Fibroblast of lung (primary cell): ENCODE measurements at regions not wholly inside any gene's neighbourhood (a gene's known extent, or its start where the extent isn't known, plus 50 kb on each side); places are given as distances from the start of the nearest gene placed in this dataset.

ENCODE experiments used
- DNase-seq, 2 donors: peaks; one replicate each; pipeline versions ENCODE4 v3.0.0 to v3.0.0-alpha.2; 2010; ENCODE audit warnings: low read depth in 2 of 2
- H2AFZ ChIP-seq: 2 replicates; pipeline ENCODE4 v1.5.1; 2012; ENCODE audit warnings: low read length, control low read depth, inconsistent platforms
- H3K27ac ChIP-seq: 2 replicates; pipeline ENCODE4 v1.5.1; 2011; ENCODE audit warnings: low read length, control low read depth; ENCODE audit not compliant: insufficient read depth
- H3K27me3 ChIP-seq: 2 replicates; pipeline ENCODE4 v1.5.1; 2011; ENCODE audit warnings: mild to moderate bottlenecking, low read length; ENCODE audit not compliant: control insufficient read depth, insufficient read depth
- H3K36me3 ChIP-seq: 2 replicates; pipeline ENCODE4 v1.5.1; 2011; ENCODE audit warnings: low read length; ENCODE audit not compliant: control insufficient read depth, insufficient read depth
- H3K4me1 ChIP-seq: 2 replicates; pipeline ENCODE4 v1.5.1; 2011; ENCODE audit warnings: low read length; ENCODE audit not compliant: control insufficient read depth, insufficient read depth; ENCODE audit errors: extremely low read depth
- H3K4me2 ChIP-seq: 2 replicates; pipeline ENCODE4 v1.5.1; 2011; ENCODE audit warnings: low read length, control low read depth; ENCODE audit not compliant: insufficient read depth; ENCODE audit errors: extremely low read depth
- H3K4me3 ChIP-seq, 4 experiments: fragments of 200-600 bp in 1 of 4; sonication (generic) in 1 of 4; replicated peaks in 1 of 4; 2 replicates each; pipeline ENCODE4 v1.5.1; 2011 to 2016; ENCODE audit warnings: low read length in 4 of 4, low read depth in 3 of 4, mild to moderate bottlenecking in 3 of 4, control low read depth in 2 of 4, inconsistent platforms in 1 of 4, mixed read lengths in 1 of 4; ENCODE audit not compliant: insufficient read depth in 1 of 4; ENCODE audit errors: control extremely low read depth in 1 of 4
- H3K79me2 ChIP-seq: 2 replicates; pipeline ENCODE4 v1.5.1; 2012; ENCODE audit warnings: mild to moderate bottlenecking, low read length, inconsistent platforms; ENCODE audit not compliant: control insufficient read depth, insufficient read depth
- H3K9ac ChIP-seq: 2 replicates; pipeline ENCODE4 v1.5.1; 2011; ENCODE audit warnings: mild to moderate bottlenecking, low read length, control low read depth; ENCODE audit not compliant: insufficient read depth
- H3K9me3 ChIP-seq: 2 replicates; pipeline ENCODE4 v1.5.1; 2012; ENCODE audit warnings: low read depth, low read length; ENCODE audit not compliant: control insufficient read depth, insufficient read depth
- H4K20me1 ChIP-seq: 2 replicates; pipeline ENCODE4 v1.5.1; 2011; ENCODE audit warnings: low read length; ENCODE audit not compliant: control insufficient read depth, insufficient read depth; ENCODE audit errors: extremely low read depth
- CTCF ChIP-seq, 2 donors: IDR thresholded peaks in 1 of 2; conservative IDR thresholded peaks in 1 of 2; 1 replicate in 1 of 2; 2 replicates in 1 of 2; pipeline ENCODE4 v1.5.1; 2011 to 2012; ENCODE audit warnings: low read length in 2 of 2, control low read depth in 1 of 2, inconsistent platforms in 1 of 2, low read depth in 1 of 2, mild to moderate bottlenecking in 1 of 2
- EZH2 ChIP-seq: IDR thresholded peaks from 2 replicates; pipeline ENCODE4 v1.5.1; 2012; ENCODE audit warnings: low read length, control low read depth, mild to moderate bottlenecking; ENCODE audit errors: missing control alignments

DNA sequence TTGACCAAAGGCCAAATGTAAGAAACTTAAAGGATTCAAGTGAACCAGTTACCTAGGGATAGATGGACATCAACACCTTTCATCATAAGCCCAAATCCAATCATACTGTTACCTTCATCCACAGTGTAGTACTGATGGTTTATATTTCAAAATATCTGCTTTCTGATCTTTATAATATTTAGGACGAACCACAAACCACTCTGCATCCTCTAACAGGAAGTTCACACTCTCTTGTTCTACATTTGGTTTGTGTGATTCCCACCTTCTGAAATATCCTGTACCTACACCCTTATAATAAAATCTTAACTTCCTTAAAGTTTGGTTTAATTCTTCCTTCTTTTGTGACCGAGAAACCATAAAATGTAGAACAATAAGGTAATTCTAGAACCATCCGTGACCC lies 535.7 kb upstream of the CHAC2 start:
- Histone ChIP-seq H3K27me3 (no peaks in the 10 kb centered on the region), H4K20me1 (no peaks in the 10 kb centered on the region), H3K36me3 (no peaks in the 10 kb centered on the region), H3K27ac (no peak overlapping the region), H3K79me2 (no peaks in the 10 kb centered on the region), H2AFZ (no peak overlapping the region), H3K9ac (no peak overlapping the region), H3K4me1 (no peaks in the 10 kb centered on the region), H3K4me2 (no peak overlapping the region), H3K4me3 (no peak overlapping the region), H3K9me3 (no peaks in the 10 kb centered on the region)
- TF ChIP-seq EZH2, result no peak
- no peak for TF ChIP-seq CTCF (conservative IDR thresholded peaks at IDR 0.05 in 1 of 2, IDR thresholded peaks at IDR 0.05 in 1 of 2; ENCODE audit: low read depth in 1 of 2, low read length in 2 of 2)
- no peak for DNase-seq

DNA sequence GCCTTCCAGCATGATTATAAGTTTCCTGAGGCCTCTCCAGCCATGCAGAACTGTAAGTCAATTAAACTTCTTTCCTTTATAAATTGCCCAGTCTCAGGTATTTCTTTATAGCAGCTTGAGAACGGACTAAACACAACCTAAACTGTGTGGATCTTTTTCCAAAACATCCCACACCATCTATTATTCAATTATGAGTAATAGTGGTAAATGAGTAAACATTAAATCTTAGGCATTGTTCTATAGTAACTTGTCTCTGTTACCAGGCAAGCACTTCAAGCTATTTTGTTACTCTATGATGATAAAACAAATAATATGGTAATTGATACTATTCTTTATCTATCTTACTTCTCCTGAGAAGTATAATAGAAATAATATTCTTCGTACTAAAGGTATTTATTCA lies 536.9 kb upstream of the CHAC2 start:
- H2AFZ ChIP-seq, result no peak overlapping the region
- H3K27ac ChIP-seq, result no peak overlapping the region
- DNase-seq, result no peak
- H3K27me3 ChIP-seq, result no peaks in the 10 kb centered on the region
- no peaks in the 10 kb centered on the region for H3K36me3 ChIP-seq
- TF ChIP-seq CTCF (conservative IDR thresholded peaks at IDR 0.05 in 1 of 2, IDR thresholded peaks at IDR 0.05 in 1 of 2; ENCODE audit: low read depth in 1 of 2, low read length in 2 of 2) (no peak), EZH2 (no peak)
- H4K20me1 ChIP-seq, result no peaks in the 10 kb centered on the region
- no peaks in the 10 kb centered on the region for H3K79me2 ChIP-seq
- no peaks in the 10 kb centered on the region for H3K9me3 ChIP-seq
- no peak overlapping the region for H3K4me2 ChIP-seq
- no peaks in the 10 kb centered on the region for H3K4me1 ChIP-seq
- H3K9ac ChIP-seq, result no peak overlapping the region
- H3K4me3 ChIP-seq, result no peak overlapping the region

DNA sequence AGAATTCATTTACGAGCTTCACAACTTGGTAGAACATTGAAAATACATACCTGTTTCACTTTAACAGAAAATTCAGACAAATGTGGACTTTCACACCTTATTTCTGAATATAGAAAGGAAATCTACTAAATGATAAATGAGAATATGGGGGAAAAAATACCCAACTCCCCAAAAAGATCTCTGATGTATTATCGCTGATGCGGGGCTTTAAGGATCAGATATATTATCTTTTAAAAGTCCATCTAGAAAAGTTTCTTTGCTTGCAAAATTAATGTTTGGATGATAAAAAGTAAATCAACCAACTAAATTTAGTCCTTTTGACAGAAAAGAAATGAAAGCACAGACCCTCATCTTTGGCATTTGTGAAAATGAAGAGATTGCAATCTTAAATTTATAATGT lies 540.1 kb upstream of the CHAC2 start:
- Histone ChIP-seq H3K36me3 (no peaks in the 10 kb centered on the region), H3K9ac (no peak overlapping the region), H2AFZ (no peak overlapping the region), H3K27me3 (no peaks in the 10 kb centered on the region), H3K27ac (no peak overlapping the region), H3K9me3 (no peaks in the 10 kb centered on the region), H4K20me1 (no peaks in the 10 kb centered on the region), H3K4me1 (no peaks in the 10 kb centered on the region), H3K79me2 (no peaks in the 10 kb centered on the region), H3K4me2 (no peak overlapping the region), H3K4me3 (no peak overlapping the region)
- TF ChIP-seq CTCF (conservative IDR thresholded peaks at IDR 0.05 in 1 of 2, IDR thresholded peaks at IDR 0.05 in 1 of 2; ENCODE audit: low read depth in 1 of 2, low read length in 2 of 2) (no peak), EZH2 (no peak)
- DNase-seq, result no peak
